Fibroblast of skin of back (primary cell): ENCODE measurements at regions not wholly inside any gene's neighbourhood (a gene's known extent, or its start where the extent isn't known, plus 50 kb on each side); places are given as distances from the start of the nearest gene placed in this dataset.

Source experiments
- DNase-seq: peaks from one replicate; pipeline ENCODE4 v3.0.0-alpha.2; 2013

DNA sequence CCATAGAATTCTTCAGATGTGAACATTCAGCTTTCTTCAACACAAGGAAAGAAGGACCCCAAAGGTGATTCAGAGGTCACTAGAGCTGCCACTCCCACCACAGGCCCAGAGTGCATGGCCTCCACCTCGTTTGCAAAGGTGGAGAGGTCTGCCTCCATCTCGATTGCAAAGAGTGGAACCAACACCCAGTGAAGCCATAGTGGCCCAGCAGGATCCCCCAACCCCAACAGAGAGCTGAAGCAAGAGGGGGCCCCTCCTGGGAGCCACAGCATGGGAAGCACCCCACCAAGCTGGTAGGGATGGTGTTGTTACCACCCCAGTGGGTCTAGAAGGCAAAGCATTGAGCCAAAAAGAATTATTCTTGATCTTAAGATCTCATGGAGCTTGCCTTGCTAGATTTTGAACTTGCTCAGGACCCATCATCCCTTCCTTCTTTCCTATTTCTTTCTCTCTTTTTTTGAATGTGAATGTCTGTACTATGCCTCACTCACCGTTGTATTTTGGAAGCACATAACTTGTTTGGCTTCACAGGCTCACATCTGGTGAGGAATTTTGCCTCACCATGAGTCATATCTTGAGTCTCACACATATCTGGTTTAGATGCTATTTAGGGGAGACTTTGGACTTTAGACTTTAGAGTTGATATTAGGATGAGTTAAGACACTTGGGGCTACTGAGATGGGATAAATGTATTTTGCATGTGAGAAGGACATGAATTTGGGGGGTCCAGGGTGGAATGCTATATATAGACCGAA lies 119.2 kb downstream of the ANKRD60 start:
- peak; percentile 93 for DNase-seq

DNA sequence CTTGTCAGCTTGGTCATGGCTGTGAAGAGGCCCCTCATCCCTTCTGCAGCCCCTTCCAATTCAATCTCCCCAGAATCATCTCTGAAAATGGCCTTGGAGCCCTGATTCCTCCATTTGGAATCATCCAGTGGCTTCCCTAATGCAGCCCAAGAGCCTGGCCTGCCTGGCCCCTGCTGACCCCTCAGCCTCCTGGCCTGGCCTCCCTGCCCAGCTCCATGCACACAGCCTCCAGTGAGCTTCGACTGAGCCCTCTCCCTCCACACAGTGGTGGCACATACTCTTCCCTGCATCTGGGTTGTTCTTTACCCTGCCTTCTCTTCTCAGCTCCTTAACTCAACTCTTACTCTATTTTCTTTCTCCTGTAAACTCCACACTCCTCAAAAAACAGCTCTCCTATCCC lies 120.9 kb downstream of the ANKRD60 start:
- DNase-seq, result no peak

DNA sequence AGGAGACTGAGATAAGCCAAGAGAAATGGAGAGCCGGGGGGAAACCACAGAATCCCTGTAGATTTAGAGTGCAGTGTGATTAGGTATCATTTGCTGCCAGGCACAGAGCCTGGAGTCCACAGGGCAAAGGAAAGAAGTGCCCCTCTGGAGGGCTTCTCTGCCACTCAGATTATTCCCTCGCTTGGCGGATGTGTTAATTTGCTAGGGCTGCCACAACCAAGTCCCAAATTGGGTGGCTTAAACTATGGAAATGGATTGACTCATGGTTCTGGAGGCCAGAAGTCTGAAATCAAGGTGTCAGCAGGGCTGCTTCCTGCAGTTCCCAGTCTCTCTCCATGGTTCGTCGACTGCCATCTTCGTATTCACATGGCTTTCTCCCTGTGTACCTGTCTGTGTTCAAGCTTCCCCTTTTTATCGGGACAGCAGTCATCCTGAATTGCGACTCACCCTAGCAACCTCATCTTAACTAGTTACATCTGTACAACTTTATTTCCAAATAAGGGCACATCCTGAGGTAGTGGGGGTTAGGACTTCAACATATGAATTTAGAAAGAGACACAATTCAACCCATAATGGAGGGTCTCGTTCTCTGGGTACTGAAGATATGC lies 122.2 kb downstream of the ANKRD60 start:
- no peak for DNase-seq

DNA sequence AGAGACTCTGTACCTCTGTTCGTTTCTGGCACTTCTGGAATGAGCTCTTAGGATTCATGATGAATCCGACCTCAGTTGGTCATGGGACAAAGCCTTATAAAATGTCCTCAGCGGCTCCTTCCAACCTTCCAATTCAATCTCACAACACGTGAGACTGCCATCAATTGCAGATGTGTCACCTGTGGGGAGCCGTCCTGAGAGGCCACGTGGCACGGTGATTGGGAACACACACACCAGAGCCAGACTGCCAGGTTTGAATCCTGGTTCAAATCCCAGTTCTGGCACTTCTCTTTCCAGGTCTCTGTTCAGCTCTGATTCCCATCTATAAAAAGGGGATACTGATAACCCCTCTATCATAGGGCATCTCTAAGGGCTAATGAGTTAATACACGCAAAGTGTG lies 124.5 kb downstream of the ANKRD60 start:
- no peak for DNase-seq

DNA sequence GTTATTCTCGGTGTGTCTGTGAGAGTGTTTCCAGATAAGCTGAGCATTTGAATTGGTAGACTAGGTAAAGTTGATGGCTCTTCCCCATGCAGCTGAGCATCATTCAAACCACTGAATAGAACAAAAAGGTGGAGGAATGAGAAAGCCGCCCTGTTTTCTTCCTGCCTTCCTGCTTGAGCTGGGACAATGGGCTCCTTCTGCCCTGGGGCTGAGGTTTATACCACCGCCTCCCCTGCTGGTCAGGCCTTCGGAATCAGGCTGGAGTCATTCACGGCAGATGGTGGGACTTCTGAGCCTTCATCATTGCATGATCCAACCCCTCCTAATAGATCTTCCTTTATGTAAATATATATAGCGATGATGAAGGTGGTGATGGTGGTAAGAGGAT lies 124.9 kb downstream of the ANKRD60 start:
- no peak for DNase-seq

DNA sequence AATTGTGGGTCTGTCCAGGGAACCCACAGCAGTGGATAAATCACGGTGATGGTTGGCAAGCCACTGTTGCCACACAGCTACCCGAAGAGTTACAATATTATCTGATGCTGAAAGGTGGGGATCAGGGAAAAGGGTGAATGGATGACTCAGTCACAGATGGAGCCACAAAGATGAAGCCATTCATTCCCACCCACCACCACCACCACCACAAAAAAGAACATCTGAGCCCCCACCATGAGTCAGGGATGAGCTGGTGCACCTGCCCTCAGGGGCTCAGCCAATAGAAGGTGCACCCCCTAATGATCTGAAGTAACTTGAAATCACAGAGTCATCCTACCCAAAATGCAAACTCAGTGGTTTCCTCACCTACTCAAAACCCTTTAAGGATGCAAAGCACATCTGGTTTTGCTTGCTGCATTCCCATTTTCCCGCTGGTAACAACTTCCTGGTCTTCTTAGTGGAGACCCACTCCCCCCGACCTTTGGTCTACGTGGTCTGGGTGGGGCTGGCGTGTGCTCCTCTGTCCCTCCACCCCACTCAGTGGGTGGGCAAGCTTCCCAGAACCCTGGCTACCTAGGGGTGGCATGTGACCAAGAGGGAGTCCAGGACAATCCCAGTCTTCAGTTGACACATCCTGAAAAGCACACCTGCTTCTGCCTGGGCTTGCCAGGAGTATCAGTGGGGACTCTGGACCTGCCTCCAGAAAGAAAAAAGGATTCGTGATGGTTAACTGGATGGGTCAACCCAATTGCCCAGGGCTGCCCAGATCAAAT lies 125.5 kb downstream of the ANKRD60 start:
- DNase-seq, result no peak

DNA sequence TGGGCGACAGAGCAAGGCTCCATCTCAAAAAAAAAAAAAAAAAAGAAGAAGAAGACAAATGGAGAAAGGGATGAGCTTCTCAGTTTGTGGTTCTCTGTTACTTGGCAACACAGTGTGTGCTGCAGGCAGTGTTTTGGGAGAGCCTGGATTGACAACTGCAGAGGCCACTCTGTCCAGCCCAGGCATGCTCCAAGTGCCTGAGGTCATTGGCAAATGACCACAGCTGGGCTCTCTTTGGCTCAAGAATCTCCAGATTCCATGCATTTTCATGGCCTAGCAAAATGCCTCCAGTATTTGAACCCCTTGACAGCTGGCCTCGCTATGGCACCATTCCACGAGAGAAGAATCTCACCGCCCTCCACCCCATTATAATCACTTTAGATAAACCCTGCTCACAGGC lies 126.2 kb downstream of the ANKRD60 start:
- DNase-seq, result no peak

DNA sequence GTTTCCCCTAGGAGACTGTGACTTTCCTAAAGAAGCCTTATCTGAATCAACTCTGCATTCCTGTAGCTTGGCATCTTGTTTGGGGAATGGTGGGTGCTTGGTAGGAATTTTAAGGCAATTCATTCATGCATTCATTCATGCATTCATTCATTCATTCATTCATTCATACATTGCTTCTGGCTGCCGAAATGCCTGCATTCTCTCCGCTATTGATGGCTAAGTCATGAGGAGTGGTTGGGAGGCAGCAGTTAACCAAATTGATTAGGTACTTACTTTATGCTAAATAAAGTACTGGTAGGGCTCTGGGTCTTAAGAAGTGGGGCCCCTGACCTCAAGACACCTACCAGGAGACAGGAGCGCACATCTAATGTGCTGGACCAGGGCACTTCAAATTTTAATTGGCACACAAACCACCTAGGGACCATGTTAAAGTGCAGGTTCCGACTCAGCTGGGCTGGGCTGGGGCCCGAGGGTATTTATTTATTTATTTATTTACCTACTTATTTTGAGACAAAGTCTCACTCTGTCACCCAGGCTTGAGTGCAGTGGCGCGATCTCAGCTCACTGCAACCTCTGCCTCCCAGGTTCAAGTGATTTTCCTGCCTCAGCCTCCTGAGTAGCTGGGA lies 127.6 kb downstream of the ANKRD60 start:
- no peak for DNase-seq

DNA sequence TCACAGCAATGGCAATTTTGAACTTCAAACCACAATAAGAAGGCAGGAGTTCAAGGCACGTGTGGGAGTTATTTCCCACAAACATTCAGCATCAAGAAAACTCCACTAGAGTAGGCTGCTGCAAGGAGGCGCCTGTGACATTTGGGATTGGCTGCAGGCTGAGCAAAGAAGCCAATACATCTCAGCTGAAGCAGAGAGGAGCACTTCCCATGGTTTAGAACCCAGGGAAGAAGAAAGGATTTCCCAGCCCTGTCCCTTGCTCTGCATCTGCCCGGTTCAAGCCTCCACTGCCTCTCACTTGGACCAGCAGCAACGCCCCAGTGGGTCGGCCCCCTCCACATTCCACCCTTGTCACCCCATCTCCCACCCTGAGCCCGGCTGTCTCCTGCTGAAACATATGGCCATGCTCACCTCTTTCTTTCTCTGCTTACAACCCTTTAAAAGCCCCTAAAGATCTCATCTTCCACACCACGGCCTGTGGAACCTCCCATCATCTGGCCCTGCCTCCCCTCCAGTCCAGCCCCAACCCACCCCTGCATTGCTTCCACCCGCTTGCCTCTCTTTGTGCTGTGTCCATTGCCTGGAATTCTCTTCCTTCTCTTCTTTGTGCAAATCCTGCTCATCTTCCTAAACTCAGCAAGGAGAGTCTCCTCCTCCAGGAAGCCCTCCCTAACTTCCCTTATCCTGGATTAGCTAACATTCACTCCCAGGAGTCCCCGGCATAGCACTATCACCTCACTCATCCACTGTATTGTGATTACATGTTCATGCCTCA lies 128.3 kb downstream of the ANKRD60 start:
- DNase-seq, result no peak

DNA sequence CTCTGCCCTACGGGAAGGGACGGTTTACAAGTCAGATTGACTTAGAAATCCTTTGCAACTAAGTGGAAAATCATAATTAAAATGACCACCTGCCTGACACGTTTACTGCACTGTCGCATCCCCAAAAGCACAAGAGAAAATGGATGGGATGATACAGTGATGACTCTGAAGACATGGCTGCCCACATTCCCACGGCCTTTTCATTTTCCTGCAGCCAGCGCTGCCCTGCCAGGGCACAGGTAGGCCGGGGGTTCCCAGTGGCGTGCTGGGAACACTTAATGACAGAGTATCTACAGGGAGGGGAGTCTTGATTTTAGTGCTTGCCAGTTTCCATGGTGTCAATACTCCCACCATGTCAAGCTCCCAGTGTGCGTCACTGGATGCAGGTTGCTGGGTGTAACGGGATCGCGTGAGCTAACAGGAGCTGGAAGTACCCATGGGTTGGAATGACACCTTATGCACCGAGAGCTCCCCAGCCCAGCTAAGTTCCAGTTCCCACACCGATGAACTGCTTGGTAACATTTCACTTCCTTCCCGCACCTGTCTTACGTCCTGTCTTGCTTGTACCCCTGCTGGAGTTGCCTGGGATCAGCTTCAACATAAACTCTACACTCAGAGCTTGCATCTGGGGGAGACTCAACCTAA lies 129.0 kb downstream of the ANKRD60 start:
- DNase-seq, result no peak

DNA sequence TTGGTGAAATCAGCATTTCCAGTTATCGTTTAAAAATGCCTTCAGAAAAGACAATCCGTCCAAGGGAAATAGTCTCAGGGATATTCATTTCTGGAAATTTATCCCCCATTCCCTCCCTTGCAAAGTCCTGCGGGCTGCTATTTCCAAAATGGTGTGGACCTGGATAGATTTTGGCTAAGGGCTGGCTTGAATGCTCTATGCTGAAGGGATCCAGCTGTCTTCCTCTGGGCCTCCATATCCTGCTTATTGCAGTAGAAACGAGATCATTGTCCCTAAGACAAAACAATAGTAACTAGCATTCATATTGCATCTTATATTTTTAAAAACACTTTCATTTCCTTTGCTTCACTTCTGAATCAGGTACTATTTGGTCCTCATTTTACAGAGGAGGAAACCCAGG lies 129.9 kb downstream of the ANKRD60 start:
- no peak for DNase-seq

DNA sequence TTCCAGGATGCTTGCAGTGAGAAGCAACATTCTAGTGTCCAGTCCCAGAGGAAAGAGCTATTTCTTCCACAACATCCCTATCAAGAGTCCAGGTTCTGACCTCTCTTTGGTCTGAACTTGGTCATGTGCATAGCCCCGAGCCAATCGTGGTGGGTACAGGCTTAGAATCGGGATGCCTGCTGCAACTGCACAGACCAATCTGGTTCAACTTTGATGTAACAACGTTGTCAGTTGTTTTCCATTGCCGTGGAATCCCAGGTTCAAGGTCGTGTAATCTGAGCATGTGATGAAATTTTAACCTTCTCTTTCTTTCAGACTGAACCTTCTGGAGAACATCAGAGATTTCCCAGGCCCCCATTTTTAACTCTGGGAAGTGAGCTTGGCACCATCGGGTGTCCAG lies 130.5 kb downstream of the ANKRD60 start:
- DNase-seq, result no peak

DNA sequence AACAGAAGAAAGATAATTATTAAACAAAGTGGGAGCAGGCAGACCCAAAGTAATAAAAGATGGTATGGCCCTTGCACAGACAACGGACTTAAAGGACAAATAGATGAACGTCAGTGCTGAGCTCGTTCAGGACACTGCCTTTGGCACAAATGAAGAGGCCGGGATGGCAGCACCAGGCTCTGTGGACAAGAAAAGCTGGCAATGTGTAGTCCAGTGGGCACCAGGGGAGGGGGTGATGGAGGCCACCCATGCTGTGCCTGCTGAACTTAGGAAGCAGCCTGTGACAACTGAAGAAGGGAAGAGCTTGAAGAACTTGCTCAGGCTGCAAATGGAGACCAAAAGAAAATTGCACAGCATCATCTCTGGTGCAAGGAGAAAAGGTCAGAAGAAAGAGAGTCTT lies 131.0 kb downstream of the ANKRD60 start:
- no peak for DNase-seq

DNA sequence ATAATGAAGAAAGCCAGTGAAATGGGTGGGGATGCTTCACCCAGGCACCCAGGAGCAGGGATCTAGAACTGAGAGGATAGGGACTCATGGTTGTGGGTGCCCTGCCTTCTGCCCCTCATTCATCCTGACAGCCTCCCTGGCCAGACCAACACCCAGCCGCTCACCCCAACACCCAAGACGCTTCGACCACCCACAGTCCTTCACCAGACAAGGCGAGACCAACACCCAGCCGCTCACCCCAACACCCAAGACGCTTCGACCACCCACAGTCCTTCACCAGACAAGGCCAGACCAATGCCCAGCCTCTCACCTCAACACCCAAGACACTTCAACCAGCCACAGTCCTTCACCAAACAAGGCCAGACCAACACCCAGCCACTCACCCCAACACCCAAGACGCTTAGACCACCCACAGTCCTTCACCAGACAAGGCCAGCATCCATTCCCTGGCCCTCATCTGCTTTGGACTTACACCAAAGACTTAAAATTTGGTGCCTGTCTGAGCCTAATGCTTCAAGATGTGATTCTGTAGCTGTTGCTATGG lies 131.5 kb downstream of the ANKRD60 start:
- DNase-seq, result no peak

DNA sequence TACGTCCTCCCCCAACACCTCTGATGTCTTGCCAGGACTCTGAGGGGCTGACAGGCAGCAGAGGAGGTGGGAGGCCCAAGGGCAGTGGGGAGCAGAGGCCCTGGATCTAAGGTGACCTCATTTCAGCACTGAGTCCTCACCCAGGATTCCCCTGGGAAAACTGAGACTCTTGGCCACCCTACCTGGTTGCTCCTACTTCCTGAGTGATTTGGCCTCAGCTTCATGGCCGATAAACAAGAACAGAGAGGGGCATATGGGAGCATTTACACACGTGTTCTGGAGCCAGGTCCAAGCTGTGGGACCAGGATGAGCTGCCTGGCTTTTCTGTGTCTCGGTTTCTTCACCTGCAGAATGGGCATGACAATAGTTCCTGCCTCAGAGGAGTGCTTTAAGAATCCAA lies 133.8 kb downstream of the ANKRD60 start:
- no peak for DNase-seq

DNA sequence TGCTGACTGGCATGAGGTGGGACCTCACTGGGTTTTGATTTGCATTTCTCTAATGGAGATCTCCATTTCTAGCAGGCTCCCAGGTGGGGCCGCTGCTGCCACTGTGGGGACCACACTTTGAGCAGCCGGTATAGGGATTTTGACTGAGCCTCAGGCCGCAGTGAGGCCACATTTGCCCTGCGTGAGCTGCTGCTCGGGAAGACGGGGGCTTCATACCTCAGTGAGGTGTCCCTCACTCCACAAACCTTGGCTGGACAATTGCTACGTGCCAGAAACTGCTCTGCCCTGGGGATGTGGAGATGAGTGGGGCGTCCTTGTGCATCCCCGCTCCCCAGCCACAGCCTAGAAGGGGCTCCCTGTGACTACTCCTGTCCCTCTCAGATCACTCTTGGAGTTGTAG lies 134.3 kb downstream of the ANKRD60 start:
- no peak for DNase-seq

DNA sequence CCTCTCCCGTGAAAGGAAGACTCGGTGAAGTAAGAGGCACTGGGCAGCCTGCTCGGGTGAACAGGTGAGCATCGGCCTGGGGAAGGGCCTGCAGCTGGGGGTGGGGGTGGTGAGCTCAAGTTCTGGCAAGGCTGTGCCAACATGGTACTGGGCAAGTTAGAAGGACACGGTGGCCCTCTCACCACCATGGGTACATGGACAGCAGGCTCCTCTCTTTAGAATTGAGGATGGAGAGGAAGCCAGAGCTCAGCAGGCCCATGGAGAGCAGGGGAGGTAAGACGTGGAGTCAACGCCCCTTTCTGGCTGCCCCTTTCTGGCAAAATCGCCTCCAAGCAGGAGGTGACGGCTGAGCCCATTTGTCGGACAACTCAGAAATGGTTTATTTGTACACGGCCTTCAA lies 135.6 kb downstream of the ANKRD60 start:
- DNase-seq, result no peak

DNA sequence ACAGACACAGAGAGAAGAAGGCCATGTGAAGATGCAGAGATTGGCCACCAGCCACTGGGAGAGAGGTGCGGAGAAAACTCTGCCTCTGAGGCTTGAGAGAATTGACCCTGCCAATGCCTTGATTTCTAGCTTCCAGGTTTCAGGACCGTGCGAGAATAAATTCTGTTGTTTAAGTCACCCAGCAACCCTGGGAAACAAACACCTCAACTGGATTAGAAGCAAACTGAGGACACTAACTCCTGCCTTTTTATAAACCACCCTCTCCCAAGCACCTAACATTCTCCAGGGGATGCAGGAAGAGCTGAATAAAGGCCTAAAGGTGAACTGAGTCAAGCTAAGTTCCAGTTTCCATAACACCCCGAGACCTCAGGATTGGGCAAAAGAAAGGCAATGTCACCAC lies 136.1 kb downstream of the ANKRD60 start:
- DNase-seq, result no peak

DNA sequence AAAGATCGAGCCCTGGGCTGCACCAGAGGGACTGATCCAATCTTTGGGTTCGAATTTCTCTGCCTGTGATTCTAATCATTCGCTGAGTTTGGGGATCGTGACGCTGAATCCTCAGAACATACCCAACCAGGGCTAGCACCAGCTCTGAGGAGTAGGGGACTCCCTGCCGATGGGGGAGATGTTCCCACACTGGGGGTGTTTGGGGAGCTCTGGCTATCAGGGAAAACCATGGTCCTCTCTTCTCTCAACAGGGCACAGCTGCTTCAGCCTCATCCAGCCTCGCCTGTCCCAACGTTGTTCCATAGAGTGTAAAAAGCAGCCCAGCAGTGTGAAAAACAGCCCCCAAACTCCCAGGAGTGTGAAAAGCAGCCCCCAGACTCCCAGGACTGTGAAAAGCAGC lies 136.6 kb downstream of the ANKRD60 start:
- no peak for DNase-seq

DNA sequence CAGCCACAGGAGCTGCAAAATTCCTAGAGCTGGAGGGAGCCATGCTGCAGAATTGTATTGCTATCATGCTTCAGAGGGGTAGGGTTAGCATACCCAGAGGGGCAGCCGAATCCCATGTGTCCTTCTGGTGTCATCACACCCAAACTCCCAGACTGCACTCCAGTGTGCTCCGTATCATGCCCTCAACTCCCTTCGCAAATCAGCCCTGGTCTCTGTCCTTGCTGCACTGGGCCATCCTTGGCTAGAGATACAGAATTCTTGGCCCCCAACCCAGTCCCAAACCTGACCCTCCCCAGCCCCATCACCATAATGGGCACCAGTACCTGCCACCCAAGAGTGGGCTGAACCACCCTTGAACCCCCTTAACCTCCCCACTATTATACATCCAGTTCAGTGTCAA lies 138.3 kb downstream of the ANKRD60 start:
- no peak for DNase-seq

DNA sequence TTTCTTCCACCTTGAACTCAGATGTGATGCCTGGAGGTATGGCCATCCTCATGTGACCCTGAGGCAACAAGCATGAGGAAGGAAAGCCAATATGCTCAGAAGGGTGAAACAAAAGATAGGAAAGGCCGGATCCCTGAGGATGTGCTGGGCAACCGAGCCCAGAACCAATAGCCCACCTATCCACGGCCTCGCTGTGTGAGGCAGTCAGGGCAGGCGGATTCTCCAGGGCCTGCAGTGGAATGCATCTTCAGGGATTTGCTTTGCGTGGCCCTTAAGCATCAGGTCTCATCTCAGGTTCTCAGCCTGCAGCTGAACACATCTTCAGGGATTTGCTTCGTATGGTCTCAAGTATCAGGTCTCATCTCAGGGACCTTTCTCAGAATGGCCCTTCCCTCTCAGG lies 139.8 kb downstream of the ANKRD60 start:
- no peak for DNase-seq

DNA sequence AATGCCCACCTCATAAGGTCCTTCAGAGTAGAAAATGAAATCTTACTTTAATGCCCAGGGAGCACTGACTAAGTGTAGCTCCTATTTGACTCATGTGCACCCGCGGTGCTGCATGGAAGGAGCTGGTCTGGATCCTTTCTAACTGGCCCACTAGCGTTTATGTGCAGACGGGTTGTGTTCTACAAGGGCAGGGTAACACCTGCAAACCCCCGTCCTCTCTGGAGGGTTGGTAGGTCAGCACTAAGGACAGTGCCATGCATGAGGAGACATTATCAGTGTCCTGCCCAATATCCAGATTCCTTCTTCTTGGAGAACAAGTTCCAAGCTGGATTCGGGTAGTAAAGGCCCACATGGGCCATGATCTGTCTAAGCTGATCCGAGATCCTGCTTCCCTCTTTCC lies 140.3 kb downstream of the ANKRD60 start:
- no peak for DNase-seq
